COLO668 (cell line): ENCODE measurements at regions not wholly inside any gene's neighbourhood (a gene's known extent, or its start where the extent isn't known, plus 50 kb on each side); places are given as distances from the start of the nearest gene placed in this dataset.
A peak's percentile ranks its signal among the peaks of the same experiment; 100 is the strongest.

Source experiments
- DNase-seq: peaks from one replicate; lab custom pipeline; 2025; ENCODE audit not compliant: unreplicated experiment; lab: John Stamatoyannopoulos, UW

DNA sequence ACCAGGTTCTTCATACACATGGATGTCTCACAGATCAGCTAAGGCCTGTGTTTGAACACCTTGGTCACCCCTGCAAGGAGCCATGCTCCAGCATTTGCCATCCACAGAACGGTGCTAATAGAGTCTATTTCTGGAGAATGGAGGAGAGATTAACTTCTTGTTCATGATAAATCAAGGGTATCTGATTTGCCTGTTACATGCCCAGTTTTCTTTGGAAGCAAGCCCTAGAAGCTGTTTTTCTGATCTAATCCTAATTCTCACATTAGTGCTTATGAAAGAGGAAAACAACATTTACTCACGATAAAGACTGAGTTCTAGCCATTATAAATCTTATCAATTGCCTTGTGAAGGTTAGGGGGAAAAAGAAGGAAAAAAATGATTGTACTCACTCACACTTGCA lies 119.6 kb upstream of the DTNA start:
- DNase-seq = no peak

GRCh38 chr18:34591920-34592444 lies 118.1 kb upstream of the DTNA start:
- DNase-seq = no peak

DNA sequence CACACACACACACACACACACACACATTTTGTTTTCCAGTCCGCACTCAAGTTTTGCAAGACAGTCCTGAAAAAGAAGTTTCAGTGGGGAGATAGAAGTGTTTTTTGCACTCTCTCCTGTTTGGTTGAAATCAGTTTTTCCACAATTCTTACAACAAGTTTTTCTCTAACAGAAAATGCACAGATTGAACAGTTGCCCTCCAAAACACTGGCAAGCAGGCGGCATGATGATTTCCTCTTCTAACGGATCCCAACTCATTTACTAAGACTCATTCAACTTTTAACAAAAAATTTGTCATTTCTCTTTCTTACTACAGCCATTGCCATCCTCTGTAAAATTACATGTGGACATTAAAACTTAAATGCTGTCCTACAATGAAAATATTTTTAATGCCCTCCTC lies 117.6 kb upstream of the DTNA start:
- DNase-seq = no peak

DNA sequence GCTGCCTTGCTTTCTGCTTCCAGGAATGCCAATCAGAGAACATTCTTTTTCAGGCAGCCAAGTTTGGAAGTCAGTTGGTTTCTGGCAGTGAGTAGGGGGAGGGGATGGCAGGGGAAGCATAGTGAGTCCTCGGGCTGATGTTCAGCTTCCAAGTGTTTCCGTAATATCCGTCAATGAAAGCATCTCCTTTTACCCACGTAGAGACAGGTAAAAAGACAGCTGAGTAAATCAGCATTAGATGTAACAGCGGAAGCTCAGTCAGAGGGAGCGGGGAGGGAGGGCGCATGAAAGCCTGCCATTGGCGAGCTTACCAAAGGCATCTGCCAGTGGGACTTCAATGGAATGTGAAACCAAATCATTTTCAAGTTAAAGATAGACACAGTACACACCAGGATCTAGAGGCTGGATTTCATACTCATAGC lies 117.1 kb upstream of the DTNA start:
- DNase-seq = no peak

GRCh38 chr18:34594266-34594665 lies 115.8 kb upstream of the DTNA start:
- no peak for DNase-seq

DNA sequence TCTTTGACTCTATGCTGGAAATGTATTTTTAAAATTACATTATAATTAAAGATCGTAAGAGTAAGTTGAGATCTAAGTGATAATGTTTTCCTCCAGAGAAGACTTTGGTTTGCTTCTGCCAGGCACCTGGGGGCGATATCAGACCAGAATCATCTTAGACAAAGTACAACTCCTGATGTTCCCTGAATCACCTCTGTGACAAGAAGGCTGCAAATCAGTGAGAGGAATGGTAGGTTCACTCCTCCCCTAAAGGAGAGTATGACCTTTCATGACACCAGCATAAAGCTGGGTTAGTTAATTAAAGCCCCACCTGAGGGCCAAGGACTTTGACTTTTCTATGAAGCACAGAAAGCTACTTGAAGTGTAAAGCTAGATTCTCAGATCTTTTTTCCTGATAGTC lies 114.4 kb upstream of the DTNA start:
- peak; percentile 26 for DNase-seq

DNA sequence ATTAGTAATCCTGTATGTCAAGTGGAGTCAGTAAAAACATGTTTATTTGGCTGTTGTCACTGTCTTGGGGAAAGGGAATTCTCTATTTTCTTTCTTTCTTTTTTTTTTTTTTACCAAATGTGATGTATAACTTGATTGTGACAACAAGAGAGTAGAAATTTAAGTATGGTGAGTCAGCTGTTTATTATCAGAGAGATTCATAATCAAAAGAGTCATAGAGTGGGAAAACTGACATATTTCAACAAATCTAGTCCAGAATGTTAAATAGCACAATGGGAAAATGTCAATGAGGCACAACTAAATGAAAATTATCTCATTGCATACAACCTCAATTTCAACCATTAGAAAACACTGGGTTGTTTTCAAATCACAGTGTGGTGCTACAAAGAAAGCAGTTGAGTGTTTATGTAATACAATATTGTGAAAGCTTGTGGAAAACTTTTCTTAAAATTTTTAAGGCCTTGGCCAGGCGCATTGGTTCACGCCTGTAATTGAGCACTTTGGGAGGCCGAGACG lies 111.9 kb upstream of the DTNA start:
- no peak for DNase-seq

- no peak for DNase-seq
These were observed 109.9 kb upstream of the DTNA start for GRCh38 chr18:34600158-34600557.

- DNase-seq = no peak
These were observed 109.0 kb upstream of the DTNA start for GRCh38 chr18:34600874-34601656.

- DNase-seq = no peak
These were observed 105.5 kb upstream of the DTNA start for GRCh38 chr18:34604591-34604990.

- no peak for DNase-seq
These were observed 103.2 kb upstream of the DTNA start for GRCh38 chr18:34606851-34607250.

- DNase-seq = no peak
These were observed 102.0 kb upstream of the DTNA start for GRCh38 chr18:34608064-34608463.

DNA sequence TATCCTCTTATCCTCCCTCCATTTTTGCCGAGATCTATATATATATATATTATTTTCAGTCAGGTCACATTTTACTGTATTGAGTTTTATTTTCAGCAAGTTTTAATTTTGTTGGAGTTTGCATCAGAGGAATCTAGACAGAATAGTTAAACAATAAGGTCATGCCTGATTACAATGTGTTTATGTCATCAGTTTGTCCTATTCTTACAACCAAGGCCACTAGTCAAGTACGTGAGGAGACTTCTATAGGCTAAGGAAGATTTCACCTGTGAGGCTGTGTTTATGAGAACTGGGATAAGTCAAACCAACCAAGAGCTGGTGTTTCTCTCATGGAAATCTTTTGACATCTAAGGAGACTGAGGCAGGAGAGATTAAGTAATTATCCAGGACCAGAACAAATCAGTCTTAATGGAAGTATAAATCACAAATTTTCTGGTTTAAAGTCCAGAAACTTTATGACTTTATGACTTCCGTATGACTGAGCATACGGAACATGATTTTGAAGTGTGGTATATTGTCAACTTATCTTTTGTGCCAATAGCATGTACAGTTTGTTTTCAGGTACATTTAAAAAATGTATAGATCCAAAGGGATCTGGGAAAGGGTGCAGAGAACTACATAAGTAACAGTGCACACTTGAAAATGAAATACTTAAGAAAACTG lies 100.0 kb upstream of the DTNA start:
- no peak for DNase-seq

- no peak for DNase-seq
These were observed 98.2 kb upstream of the DTNA start for GRCh38 chr18:34611904-34612303.

- DNase-seq = no peak
These were observed 89.7 kb upstream of the DTNA start for GRCh38 chr18:34620258-34620861.

- DNase-seq = no peak
These were observed 86.5 kb upstream of the DTNA start for GRCh38 chr18:34623557-34623956.

GRCh38 chr18:34624551-34624950 lies 85.5 kb upstream of the DTNA start:
- DNase-seq = no peak

DNA sequence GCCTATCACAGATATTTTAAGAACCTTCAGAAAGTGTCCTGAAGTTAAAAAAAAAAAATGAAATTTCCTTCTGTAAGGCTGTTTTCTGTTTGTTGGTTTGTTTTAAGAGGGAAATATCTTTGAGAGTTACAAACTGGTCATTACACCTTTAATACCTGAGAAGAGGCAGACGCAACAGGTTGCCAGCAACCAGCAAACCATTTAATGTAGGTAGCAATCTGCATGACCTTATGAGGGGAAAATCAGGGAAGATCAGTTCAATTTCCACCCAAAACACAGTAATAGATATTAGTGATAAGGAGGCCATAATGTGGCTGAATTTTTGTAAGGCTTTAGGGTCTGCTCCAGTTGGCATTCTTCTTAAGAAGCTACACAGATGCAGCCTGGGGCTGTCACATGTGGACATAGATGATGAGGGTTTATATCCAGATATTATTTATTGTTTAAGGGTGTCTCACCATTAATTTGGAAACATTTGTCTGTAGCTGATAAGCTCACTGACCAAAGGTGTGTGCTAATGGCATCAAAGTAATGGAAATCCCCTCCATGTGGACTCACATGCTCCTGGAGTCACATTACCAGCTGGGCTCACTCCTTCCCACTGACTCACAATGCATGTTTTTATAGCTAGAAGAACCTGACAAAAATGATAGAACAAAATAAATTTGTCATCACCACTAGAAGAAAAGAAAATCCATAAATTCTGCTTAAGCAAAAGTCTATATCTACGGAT lies 83.5 kb upstream of the DTNA start:
- DNase-seq = no peak

DNA sequence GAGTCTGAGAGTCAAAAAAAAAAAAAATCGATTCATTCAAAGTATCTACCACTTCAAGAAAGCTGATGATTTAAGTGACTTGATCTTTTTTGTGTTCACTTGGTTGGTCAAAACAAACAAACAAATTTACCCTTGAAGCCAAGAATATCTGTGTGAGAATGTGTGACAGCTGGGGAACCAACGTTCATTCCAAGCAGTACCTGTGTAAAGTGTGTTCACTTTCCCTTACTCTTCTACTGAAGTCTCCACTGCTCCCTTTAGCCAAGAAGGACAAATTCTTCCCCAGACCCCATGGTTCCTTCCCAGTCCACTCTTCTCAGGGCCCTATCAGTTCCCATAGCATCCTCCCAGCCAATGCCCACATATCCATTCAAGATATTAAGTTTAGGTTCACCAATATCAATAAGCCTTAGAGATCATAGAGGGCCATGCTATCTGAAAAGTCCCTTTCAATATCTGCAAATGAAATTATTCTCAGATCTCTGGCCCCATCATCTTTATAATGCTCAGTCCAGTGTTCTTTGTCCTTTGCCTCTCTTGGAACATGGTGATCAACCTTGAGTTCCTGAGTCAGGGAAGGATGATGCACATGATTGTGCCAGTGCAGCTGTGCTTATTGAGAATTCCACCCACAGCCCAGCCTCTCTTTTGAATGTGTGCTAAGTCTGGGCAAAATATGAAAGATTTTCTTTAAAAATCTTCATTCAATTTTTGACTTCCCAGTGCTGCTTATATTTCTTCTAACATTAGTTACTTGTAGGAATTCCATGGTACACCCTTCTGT lies 82.8 kb upstream of the DTNA start:
- DNase-seq = no peak
